Astrocyte of the spinal cord (primary cell): ENCODE measurements at regions not wholly inside any gene's neighbourhood (a gene's known extent, or its start where the extent isn't known, plus 50 kb on each side); places are given as distances from the start of the nearest gene placed in this dataset.

Experiments used
- DNase-seq: peaks from one replicate; pipeline ENCODE4 v3.0.0; 2011; ENCODE audit warnings: low read depth, low spot score
- H3K4me3 ChIP-seq: 2 replicates; pipeline ENCODE4 v1.5.1; 2011; ENCODE audit warnings: low read depth, mild to moderate bottlenecking, low read length, moderate library complexity
- CTCF ChIP-seq: IDR thresholded peaks from 2 replicates; pipeline ENCODE4 v1.5.1; 2012; ENCODE audit warnings: low read depth, mild to moderate bottlenecking, low read length, inconsistent platforms
- in situ Hi-C: cut with HindIII; loops from 2 replicates; pipeline ENCODE4 v1.10.0; 2017; ENCODE audit warnings: low sequenced_read_pairs

GRCh38 chr5:60149081-60149480, 255.6 kb upstream of the PDE4D start:
- no peak for DNase-seq
- no peak for TF ChIP-seq CTCF
- in situ Hi-C loops: no loop called here
- no peak overlapping the region for H3K4me3 ChIP-seq

GRCh38 chr5:60148366-60148765, 254.8 kb upstream of the PDE4D start:
- no peak overlapping the region for H3K4me3 ChIP-seq
- in situ Hi-C loops: no loop called here
- no peak for TF ChIP-seq CTCF
- peak; percentile 61 for DNase-seq

GRCh38 chr5:60147791-60148190, 254.3 kb upstream of the PDE4D start:
- no peak overlapping the region for H3K4me3 ChIP-seq
- in situ Hi-C loops: no loop called here
- TF ChIP-seq CTCF: no peak
- no peak for DNase-seq

- TF ChIP-seq CTCF: no peak
- no peak for DNase-seq
- in situ Hi-C loops: no loop called here
- no peak overlapping the region for H3K4me3 ChIP-seq
These were observed 250.5 kb upstream of the PDE4D start for GRCh38 chr5:60143942-60144549.

- in situ Hi-C loops: no loop called here
- no peak for DNase-seq
- H3K4me3 ChIP-seq: no peak overlapping the region
- TF ChIP-seq CTCF: no peak
These were observed 247.6 kb upstream of the PDE4D start for GRCh38 chr5:60141119-60141518.

GRCh38 chr5:60136841-60137240, 243.3 kb upstream of the PDE4D start:
- DNase-seq: no peak
- H3K4me3 ChIP-seq: no peak overlapping the region
- no peak for TF ChIP-seq CTCF
- in situ Hi-C loops: no loop called here

GRCh38 chr5:60131504-60131903, 238.0 kb upstream of the PDE4D start:
- TF ChIP-seq CTCF: no peak
- DNase-seq: no peak
- in situ Hi-C loops: no loop called here
- no peak overlapping the region for H3K4me3 ChIP-seq
